ENCODE measurements at regions not wholly inside any gene's neighbourhood (a gene's known extent, or its start where the extent isn't known, plus 50 kb on each side); places are given as distances from the start of the nearest gene placed in this dataset.

DNA sequence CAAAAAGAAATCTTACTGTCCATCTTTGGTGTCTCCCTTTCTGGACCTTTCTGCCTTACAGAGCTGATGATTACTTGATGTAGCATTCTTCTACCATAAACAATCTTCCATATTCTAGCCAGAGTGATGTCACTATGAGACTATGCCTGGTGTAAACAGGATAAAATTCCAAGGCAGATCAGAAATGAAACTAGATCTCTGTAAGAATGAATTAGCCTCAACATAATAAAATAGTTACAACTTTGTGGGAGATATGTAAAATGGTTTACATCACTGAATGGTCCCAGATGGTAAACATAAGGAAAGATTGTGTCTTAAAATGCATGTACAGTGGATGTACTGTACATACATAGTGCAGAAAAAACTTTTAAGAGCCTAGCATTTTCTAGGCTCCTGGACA lies 112.3 kb upstream of the ZNF521 start:
- Histone ChIP-seq H3K36me3 (no peaks in the 10 kb centered on the region), H3K4me3 (no peak overlapping the region), H3K4me1 (peaks cover 0 to 10% (median 4%) of the 10 kb centered on the region in 4 donors), H3K27ac (no peak overlapping the region), H3K27me3 (no peaks in the 10 kb centered on the region), H3K9me3 (no peaks in the 10 kb centered on the region)
- peak in 1 of 2 donors; percentile 58 for DNase-seq
- intact Hi-C loops (cut with DNase I; ENCODE audit: low total_unique reads) = no loop called here
- TF ChIP-seq POLR2A (IDR thresholded peaks at IDR 0.05) = no peak
- TF ChIP-seq EP300 (IDR thresholded peaks at IDR 0.05) = no peak
- no peak for TF ChIP-seq POLR2AphosphoS5 (IDR thresholded peaks at IDR 0.05)
- no peak for TF ChIP-seq CTCF (IDR thresholded peaks at IDR 0.05)

DNA sequence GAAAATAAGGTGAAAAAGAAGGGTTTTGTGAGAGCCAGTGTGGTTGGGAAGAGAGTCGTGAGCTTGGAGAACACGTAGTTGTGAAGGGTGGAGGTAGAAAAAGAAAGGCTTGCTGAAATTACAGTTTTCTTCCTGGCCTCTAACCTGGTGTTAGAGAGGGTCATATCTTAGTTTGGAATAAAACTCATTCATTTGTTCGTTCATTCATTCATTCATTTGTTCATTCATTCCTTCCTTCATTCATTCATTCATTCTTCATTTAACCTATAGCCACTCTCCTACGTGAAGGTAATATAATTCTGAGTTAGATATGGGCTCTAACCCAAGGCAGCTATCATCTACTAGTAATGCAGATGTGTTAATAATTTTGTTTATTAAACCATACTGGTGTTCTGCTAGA lies 111.8 kb upstream of the ZNF521 start:
- Histone ChIP-seq H3K9me3 (no peaks in the 10 kb centered on the region), H3K4me1 (peaks cover 0 to 10% (median 4%) of the 10 kb centered on the region in 4 donors), H3K27ac (no peak overlapping the region), H3K36me3 (no peaks in the 10 kb centered on the region), H3K27me3 (no peaks in the 10 kb centered on the region), H3K4me3 (no peak overlapping the region)
- DNase-seq = no peak
- intact Hi-C loops (cut with DNase I; ENCODE audit: low total_unique reads) = no loop called here
- 68 to 75% (median 70%) methylated on average over 4 of the region's 4 CpGs for WGBS, 5 donors
- TF ChIP-seq POLR2A (IDR thresholded peaks at IDR 0.05) = no peak
- no peak for TF ChIP-seq CTCF (IDR thresholded peaks at IDR 0.05)
- TF ChIP-seq POLR2AphosphoS5 (IDR thresholded peaks at IDR 0.05) = no peak

DNA sequence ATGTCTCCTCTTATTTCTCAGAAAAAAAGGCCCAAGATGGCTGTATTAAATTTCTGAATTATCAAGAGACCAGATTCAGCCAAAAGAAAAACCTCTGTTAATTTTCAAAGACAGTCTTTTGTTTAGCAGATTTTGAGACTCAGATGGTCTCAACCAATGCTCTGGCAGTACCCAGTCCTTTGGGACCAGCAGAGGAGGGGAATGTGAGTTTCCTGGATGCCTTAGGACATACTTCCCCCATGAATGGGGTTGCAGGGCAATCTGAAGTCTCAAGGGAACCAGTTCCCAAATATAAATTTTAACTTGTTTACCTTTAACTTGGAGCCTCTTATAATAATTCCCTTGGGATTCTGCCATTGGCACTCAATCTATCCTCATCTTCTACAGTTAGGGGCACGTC lies 107.8 kb upstream of the ZNF521 start:
- Histone ChIP-seq H3K4me1 (no peaks in the 10 kb centered on the region), H3K27ac (no peak overlapping the region), H3K27me3 (no peaks in the 10 kb centered on the region), H3K9me3 (no peaks in the 10 kb centered on the region), H3K4me3 (no peak overlapping the region), H3K36me3 (no peaks in the 10 kb centered on the region)
- intact Hi-C loops (cut with DNase I; ENCODE audit: low total_unique reads) = no loop called here
- TF ChIP-seq POLR2A (IDR thresholded peaks at IDR 0.05) (no peak), EP300 (IDR thresholded peaks at IDR 0.05) (no peak), CTCF (IDR thresholded peaks at IDR 0.05) (no peak), POLR2AphosphoS5 (IDR thresholded peaks at IDR 0.05) (no peak)
- DNase-seq = no peak
- 22 to 61% (median 40%) methylated on average over 1 of the region's 1 CpG for WGBS, 5 donors

DNA sequence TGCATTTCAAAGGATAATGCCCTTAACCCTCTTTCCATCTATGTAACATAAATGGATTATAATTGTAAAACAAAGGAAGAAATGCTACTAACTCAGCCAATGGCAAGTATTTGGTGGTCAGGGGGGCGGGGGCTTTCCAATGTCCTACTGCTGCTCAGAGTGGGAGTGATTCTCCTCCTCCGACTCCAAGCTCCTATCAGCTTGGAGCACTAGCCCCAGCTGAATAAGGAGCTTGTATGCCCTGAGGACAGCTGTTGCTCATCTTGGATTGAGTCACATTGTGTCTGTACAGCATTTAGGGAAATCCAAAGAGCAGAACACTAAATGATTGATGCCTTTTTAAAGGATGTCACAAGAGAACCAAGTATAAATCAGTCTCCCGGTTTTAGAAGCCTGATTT lies 105.6 kb upstream of the ZNF521 start:
- intact Hi-C loops (cut with DNase I; ENCODE audit: low total_unique reads) = no loop called here
- 45 to 69% (median 61%) methylated on average over 3 of the region's 3 CpGs for whole genome bisulfite sequencing, 5 donors
- peak in 1 of 2 donors; percentile 61 for DNase-seq

More for the DNA sequence above, 105.6 kb upstream of the ZNF521 start:
- Histone ChIP-seq H3K9me3 (no peaks in the 10 kb centered on the region), H3K36me3 (no peaks in the 10 kb centered on the region), H3K4me1 (no peaks in the 10 kb centered on the region), H3K4me3 (no peak overlapping the region), H3K27ac (no peak overlapping the region), H3K27me3 (no peaks in the 10 kb centered on the region)
- TF ChIP-seq CTCF (IDR thresholded peaks at IDR 0.05) = no peak
- TF ChIP-seq POLR2A (IDR thresholded peaks at IDR 0.05) = no peak
- no peak for TF ChIP-seq POLR2AphosphoS5 (IDR thresholded peaks at IDR 0.05)
- TF ChIP-seq EP300 (IDR thresholded peaks at IDR 0.05) = no peak
